Osteoblast (primary cell): ENCODE measurements at regions not wholly inside any gene's neighbourhood (a gene's known extent, or its start where the extent isn't known, plus 50 kb on each side); places are given as distances from the start of the nearest gene placed in this dataset.

Experiments used
- DNase-seq: peaks from one replicate; pipeline ENCODE4 v3.0.0; 2011; ENCODE audit warnings: low spot score, mixed read lengths; ENCODE audit not compliant: insufficient read length; ENCODE audit errors: missing footprints
- H2AFZ ChIP-seq: 2 replicates; pipeline ENCODE4 v1.6.0; 2011; ENCODE audit warnings: mild to moderate bottlenecking, low read length
- H3K27ac ChIP-seq: 2 replicates; pipeline ENCODE4 v1.5.1; 2011; ENCODE audit warnings: mild to moderate bottlenecking, low read depth, low read length, moderate library complexity
- H3K27me3 ChIP-seq: 2 replicates; pipeline ENCODE4 v1.6.0; 2012; ENCODE audit warnings: mild to moderate bottlenecking, control low read depth, inconsistent platforms, low read length, moderate library complexity; ENCODE audit not compliant: insufficient read depth
- H3K36me3 ChIP-seq: 2 replicates; pipeline ENCODE4 v1.5.1; 2011; ENCODE audit warnings: mild to moderate bottlenecking, low read length, control low read depth, moderate library complexity; ENCODE audit not compliant: insufficient read depth
- H3K4me1 ChIP-seq: 2 replicates; pipeline ENCODE4 v1.5.1; 2011; ENCODE audit warnings: mild to moderate bottlenecking, low read length, control low read depth, moderate library complexity; ENCODE audit not compliant: insufficient read depth
- H3K4me2 ChIP-seq: 2 replicates; pipeline ENCODE4 v1.6.0; 2011; ENCODE audit warnings: mild to moderate bottlenecking, low read length; ENCODE audit not compliant: insufficient read depth
- H3K4me3 ChIP-seq: fragments of 200-600 bp; sonication (generic); 3 replicates; pipeline ENCODE4 v1.5.1; 2012; ENCODE audit warnings: mild to moderate bottlenecking, low read length, inconsistent platforms; ENCODE audit not compliant: insufficient read depth
- H3K79me2 ChIP-seq: 2 replicates; pipeline ENCODE4 v1.6.0; 2012; ENCODE audit warnings: mild to moderate bottlenecking, low read length, control low read depth, inconsistent platforms; ENCODE audit not compliant: insufficient read depth
- H3K9me3 ChIP-seq: 2 replicates; pipeline ENCODE4 v1.5.1; 2011; ENCODE audit warnings: low read depth, low read length, control low read depth
- H4K20me1 ChIP-seq: 2 replicates; pipeline ENCODE4 v1.6.0; 2012; ENCODE audit warnings: mild to moderate bottlenecking, low read length, control low read depth; ENCODE audit not compliant: insufficient read depth
- TF ChIP-seq, protein P1 (sequence below): IDR thresholded peaks from 2 replicates; pipeline ENCODE4 v1.5.1; 2011; ENCODE audit warnings: mild to moderate bottlenecking, low read depth, low read length, moderate library complexity; ENCODE audit errors: extremely low read depth

DNA sequence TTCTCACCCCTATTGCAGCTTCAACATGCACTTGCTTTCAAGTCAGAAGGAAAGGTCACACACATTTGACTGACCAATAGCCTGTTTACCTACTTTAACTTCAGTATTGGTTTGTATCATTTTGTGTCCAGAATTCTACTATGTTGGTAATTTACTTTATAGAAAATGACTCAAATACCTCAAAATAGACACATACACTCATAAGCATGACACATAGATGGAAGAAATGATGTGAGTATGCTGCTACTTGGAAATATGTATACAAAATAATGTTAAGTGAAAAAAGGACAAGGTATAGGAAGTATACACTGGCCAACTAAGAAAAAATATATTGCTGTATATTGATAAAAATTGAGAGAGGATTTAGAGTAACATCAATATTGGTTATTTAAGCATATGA lies 98.8 kb upstream of the CASK start:
- no peaks in the 10 kb centered on the region for H3K4me1 ChIP-seq
- no peak overlapping the region for H3K4me2 ChIP-seq
- H3K27ac ChIP-seq = no peak overlapping the region
- no peaks in the 10 kb centered on the region for H3K27me3 ChIP-seq
- no peaks in the 10 kb centered on the region for H4K20me1 ChIP-seq
- H3K36me3 ChIP-seq = no peaks in the 10 kb centered on the region
- no peak overlapping the region for H2AFZ ChIP-seq
- H3K9me3 ChIP-seq = no peaks in the 10 kb centered on the region
- no peak overlapping the region for H3K4me3 ChIP-seq
- H3K79me2 ChIP-seq = no peaks in the 10 kb centered on the region
- TF ChIP-seq, protein P1, sequence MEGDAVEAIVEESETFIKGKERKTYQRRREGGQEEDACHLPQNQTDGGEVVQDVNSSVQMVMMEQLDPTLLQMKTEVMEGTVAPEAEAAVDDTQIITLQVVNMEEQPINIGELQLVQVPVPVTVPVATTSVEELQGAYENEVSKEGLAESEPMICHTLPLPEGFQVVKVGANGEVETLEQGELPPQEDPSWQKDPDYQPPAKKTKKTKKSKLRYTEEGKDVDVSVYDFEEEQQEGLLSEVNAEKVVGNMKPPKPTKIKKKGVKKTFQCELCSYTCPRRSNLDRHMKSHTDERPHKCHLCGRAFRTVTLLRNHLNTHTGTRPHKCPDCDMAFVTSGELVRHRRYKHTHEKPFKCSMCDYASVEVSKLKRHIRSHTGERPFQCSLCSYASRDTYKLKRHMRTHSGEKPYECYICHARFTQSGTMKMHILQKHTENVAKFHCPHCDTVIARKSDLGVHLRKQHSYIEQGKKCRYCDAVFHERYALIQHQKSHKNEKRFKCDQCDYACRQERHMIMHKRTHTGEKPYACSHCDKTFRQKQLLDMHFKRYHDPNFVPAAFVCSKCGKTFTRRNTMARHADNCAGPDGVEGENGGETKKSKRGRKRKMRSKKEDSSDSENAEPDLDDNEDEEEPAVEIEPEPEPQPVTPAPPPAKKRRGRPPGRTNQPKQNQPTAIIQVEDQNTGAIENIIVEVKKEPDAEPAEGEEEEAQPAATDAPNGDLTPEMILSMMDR = no peak
- DNase-seq = no peak

DNA sequence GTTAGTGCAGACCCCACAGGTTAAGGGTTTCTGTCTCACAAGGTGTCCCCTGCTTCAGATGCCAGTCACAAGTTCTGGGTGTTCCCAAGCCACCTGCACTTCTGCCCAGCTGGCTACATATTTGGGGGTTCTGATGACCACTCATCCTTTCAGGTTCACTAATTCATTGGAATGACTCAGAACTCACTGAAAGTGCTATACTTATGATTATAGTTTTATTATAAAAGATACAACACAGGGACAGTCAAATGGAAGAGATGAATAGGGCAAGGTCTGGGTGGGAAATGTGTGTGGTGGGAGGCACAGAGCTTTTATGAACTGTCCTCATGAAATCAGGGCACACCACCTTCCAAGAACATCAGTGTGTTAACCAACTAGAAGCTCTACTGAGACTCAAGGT lies 97.7 kb upstream of the CASK start:
- Histone ChIP-seq H2AFZ (no peak overlapping the region), H3K4me2 (no peak overlapping the region), H3K27ac (no peak overlapping the region), H3K9me3 (no peaks in the 10 kb centered on the region), H3K4me1 (no peaks in the 10 kb centered on the region), H4K20me1 (no peaks in the 10 kb centered on the region), H3K36me3 (no peaks in the 10 kb centered on the region), H3K27me3 (no peaks in the 10 kb centered on the region), H3K79me2 (no peaks in the 10 kb centered on the region), H3K4me3 (no peak overlapping the region)
- no peak for DNase-seq
- TF ChIP-seq, protein P1 = no peak

DNA sequence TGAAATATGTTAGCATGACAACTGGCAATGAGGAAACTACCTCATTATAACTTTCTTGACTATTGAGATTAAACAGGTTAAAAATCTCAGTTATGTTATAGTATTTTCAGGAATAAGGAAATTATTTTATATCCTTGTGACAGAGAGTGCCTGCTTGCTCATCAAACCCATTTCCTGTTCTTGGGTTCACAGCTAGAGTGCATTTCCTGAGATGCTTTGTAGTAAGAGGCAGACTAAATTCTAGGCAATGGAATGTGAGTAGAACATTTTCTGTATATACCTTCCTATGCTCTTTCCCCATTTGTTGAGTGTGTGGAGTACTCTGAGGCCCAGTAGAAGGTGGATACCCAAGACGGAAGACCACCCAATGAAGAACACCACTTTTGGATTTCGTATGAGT lies 96.9 kb upstream of the CASK start:
- TF ChIP-seq, protein P1 = no peak
- Histone ChIP-seq H3K9me3 (no peaks in the 10 kb centered on the region), H4K20me1 (no peaks in the 10 kb centered on the region), H3K4me1 (no peaks in the 10 kb centered on the region), H3K27ac (no peak overlapping the region), H3K27me3 (no peaks in the 10 kb centered on the region), H3K4me3 (no peak overlapping the region), H2AFZ (no peak overlapping the region), H3K4me2 (no peak overlapping the region), H3K79me2 (no peaks in the 10 kb centered on the region), H3K36me3 (no peaks in the 10 kb centered on the region)
- DNase-seq = no peak

DNA sequence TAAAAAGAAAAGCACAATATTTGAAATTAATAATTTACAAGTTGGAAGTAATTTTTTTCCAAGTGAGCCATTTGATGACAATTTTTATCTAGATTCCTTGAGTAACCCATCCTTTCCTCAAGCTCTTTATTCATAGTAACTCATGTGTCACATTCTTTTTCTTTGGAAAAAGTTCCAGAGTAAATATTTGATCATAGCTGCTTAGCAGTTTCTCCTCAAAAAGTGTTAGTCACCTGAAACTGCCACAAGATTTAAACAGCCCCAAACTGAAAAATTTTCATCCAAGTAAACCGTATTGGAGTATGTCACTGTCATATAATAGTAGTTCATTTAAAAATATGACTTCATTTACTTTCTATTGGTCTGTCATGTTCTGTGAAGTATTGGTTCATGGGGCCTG lies 94.6 kb upstream of the CASK start:
- H2AFZ ChIP-seq = no peak overlapping the region
- no peaks in the 10 kb centered on the region for H4K20me1 ChIP-seq
- TF ChIP-seq, protein P1 = no peak
- H3K27me3 ChIP-seq = no peaks in the 10 kb centered on the region
- H3K4me2 ChIP-seq = no peak overlapping the region
- H3K4me1 ChIP-seq = no peaks in the 10 kb centered on the region
- H3K79me2 ChIP-seq = no peaks in the 10 kb centered on the region
- DNase-seq = no peak
- no peak overlapping the region for H3K27ac ChIP-seq
- no peak overlapping the region for H3K4me3 ChIP-seq
- no peaks in the 10 kb centered on the region for H3K9me3 ChIP-seq
- H3K36me3 ChIP-seq = no peaks in the 10 kb centered on the region
